ENCODE measurements at regions not wholly inside any gene's neighbourhood (a gene's known extent, or its start where the extent isn't known, plus 50 kb on each side); places are given as distances from the start of the nearest gene placed in this dataset.

- no peak for TF ChIP-seq CTCF (IDR thresholded peaks at IDR 0.05)
- TF ChIP-seq POLR2A (IDR thresholded peaks at IDR 0.05), result no peak
Observed at GRCh38 chr5:51712201-51712600, 329.0 kb downstream of the ISL1 start.
